H1 (cell line): ENCODE measurements at regions not wholly inside any gene's neighbourhood (a gene's known extent, or its start where the extent isn't known, plus 50 kb on each side); places are given as distances from the start of the nearest gene placed in this dataset.

ENCODE experiments used
- CTCF ChIA-PET: fragments of 300-600 bp; sonication (Branson Sonifier 250); formaldehyde crosslinking; loops from one replicate; lab custom pipeline; 2021; ENCODE audit not compliant: partially characterized antibody; lab: Charles Lee
- POLR2A ChIA-PET: fragments of 300-600 bp; sonication (Branson Sonifier 250); formaldehyde crosslinking; loops from one replicate; lab custom pipeline; 2021; ENCODE audit warnings: inconsistent platforms; ENCODE audit not compliant: partially characterized antibody; lab: Charles Lee
- DNase-seq, 2 experiments: peaks; one replicate each; pipeline versions ENCODE4 v3.0.0 to v3.0.0-alpha.2; 2010 to 2022; ENCODE audit warnings: low spot score in 2 of 2, low read depth in 1 of 2, mixed read lengths in 1 of 2
- FAIRE-seq: peaks from 2 replicates; lab custom pipeline; 2011; peaks lifted over from hg19 to GRCh38; lab: Jason Lieb, UNC
- H2AFZ ChIP-seq: 2 replicates; pipeline ENCODE4 v1.8.1; 2012; ENCODE audit warnings: low read length, inconsistent platforms
- H2AK5ac ChIP-seq: 2 replicates; pipeline ENCODE4 v1.6.1; 2013; ENCODE audit warnings: low read depth, low read length
- H2BK120ac ChIP-seq: replicated peaks from 2 replicates; pipeline ENCODE3; 2013; ENCODE audit warnings: low read depth, low read length, inconsistent platforms
- H2BK12ac ChIP-seq: 2 replicates; pipeline ENCODE4 v1.6.1; 2013; ENCODE audit warnings: low read depth, low read length
- H2BK15ac ChIP-seq: 2 replicates; pipeline ENCODE4 v1.6.1; 2013; ENCODE audit warnings: low read length
- H2BK20ac ChIP-seq: 2 replicates; pipeline ENCODE4 v1.6.1; 2013; ENCODE audit warnings: low read length
- H2BK5ac ChIP-seq: 2 replicates; pipeline ENCODE4 v1.6.1; 2013; ENCODE audit warnings: low read depth, low read length
- H3K14ac ChIP-seq: 2 replicates; pipeline ENCODE4 v1.6.1; 2013; ENCODE audit warnings: inconsistent platforms; ENCODE audit not compliant: insufficient read length
- H3K18ac ChIP-seq: 2 replicates; pipeline ENCODE4 v1.6.1; 2013; ENCODE audit warnings: low read length; ENCODE audit errors: extremely low read depth
- H3K23ac ChIP-seq: 2 replicates; pipeline ENCODE4 v1.6.1; 2013; ENCODE audit warnings: inconsistent platforms; ENCODE audit not compliant: insufficient read length
- H3K23me2 ChIP-seq: 2 replicates; pipeline ENCODE4 v1.6.1; 2013; ENCODE audit warnings: low read depth, low read length
- H3K27ac ChIP-seq: 2 replicates; pipeline ENCODE4 v1.6.1; 2011; ENCODE audit warnings: low read depth, low read length, inconsistent platforms
- H3K27me3 ChIP-seq, 4 experiments: replicated peaks in 1 of 4; 1 replicate in 1 of 4; 2 replicates in 3 of 4; pipeline versions ENCODE4 v1.6.1 to v1.8.1; 2011 to 2013; ENCODE audit warnings: low read length in 3 of 4, mild to moderate bottlenecking in 3 of 4, inconsistent platforms in 2 of 4, mixed read lengths in 2 of 4, moderate library complexity in 1 of 4; ENCODE audit not compliant: control insufficient read depth in 3 of 4, insufficient read depth in 3 of 4; ENCODE audit errors: extremely low read depth in 1 of 4
- H3K36me3 ChIP-seq, 4 experiments: 2 replicates each; pipeline versions ENCODE4 v1.6.1 to v1.8.1; 2011 to 2013; ENCODE audit warnings: mild to moderate bottlenecking in 4 of 4, low read length in 3 of 4, moderate library complexity in 2 of 4, control low read depth in 1 of 4, inconsistent platforms in 1 of 4; ENCODE audit not compliant: insufficient read depth in 4 of 4, control insufficient read depth in 2 of 4
- H3K4ac ChIP-seq: replicated peaks from 2 replicates; pipeline ENCODE3; 2013; ENCODE audit warnings: low read length, low read depth, mixed read lengths, inconsistent platforms; ENCODE audit not compliant: insufficient read length
- H3K4me1 ChIP-seq, 4 experiments: replicated peaks in 1 of 4; 1 replicate in 1 of 4; 2 replicates in 3 of 4; pipeline versions ENCODE4 v1.6.1 to v1.8.1; 2011 to 2013; ENCODE audit warnings: low read length in 3 of 4, inconsistent platforms in 2 of 4, mixed read lengths in 1 of 4; ENCODE audit not compliant: insufficient read depth in 4 of 4, control insufficient read depth in 3 of 4
- H3K4me2 ChIP-seq, 2 experiments: 2 replicates each; pipeline versions ENCODE4 v1.6.1 to v1.8.1; 2011 to 2013; ENCODE audit warnings: low read depth in 2 of 2, low read length in 2 of 2, control low read depth in 1 of 2, inconsistent platforms in 1 of 2, mild to moderate bottlenecking in 1 of 2; ENCODE audit not compliant: insufficient read depth in 1 of 2
- H3K4me3 ChIP-seq, 4 experiments: fragments of 200-600, 300-600 bp in 1 of 4; sonication (generic), shearing (Covaris generic), sonication (Bioruptor Twin) in 1 of 4; 2 replicates each; pipeline versions ENCODE4 v1.5.1 to v1.8.1; 2011 to 2016; ENCODE audit warnings: low read length in 4 of 4, low read depth in 3 of 4, control low read depth in 2 of 4, inconsistent platforms in 2 of 4, mild to moderate bottlenecking in 2 of 4, mixed read lengths in 1 of 4, moderate library complexity in 1 of 4; ENCODE audit not compliant: insufficient read depth in 2 of 4; ENCODE audit errors: extremely low read depth in 1 of 4
- H3K56ac ChIP-seq: replicated peaks from 2 replicates; pipeline ENCODE3; 2013; ENCODE audit warnings: low read depth, mild to moderate bottlenecking, mixed read lengths, low read length, inconsistent platforms; ENCODE audit not compliant: insufficient read length
- H3K79me1 ChIP-seq: 2 replicates; pipeline ENCODE4 v1.6.1; 2013; ENCODE audit warnings: low read depth, low read length, control low read depth
- H3K79me2 ChIP-seq, 2 experiments: 2 replicates each; pipeline versions ENCODE4 v1.6.1 to v1.8.1; 2012 to 2013; ENCODE audit warnings: low read length in 2 of 2, mild to moderate bottlenecking in 2 of 2, inconsistent platforms in 1 of 2; ENCODE audit not compliant: insufficient read depth in 2 of 2, control insufficient read depth in 1 of 2
- H3K9ac ChIP-seq, 4 experiments: replicated peaks in 1 of 4; 1 replicate in 1 of 4; 2 replicates in 3 of 4; pipeline versions ENCODE4 v1.6.1 to v1.8.1; 2011 to 2013; ENCODE audit warnings: low read depth in 3 of 4, low read length in 3 of 4, control low read depth in 2 of 4, mild to moderate bottlenecking in 2 of 4, moderate library complexity in 2 of 4, inconsistent platforms in 1 of 4; ENCODE audit errors: extremely low read depth in 1 of 4
- H3K9me3 ChIP-seq, 2 experiments: 2 replicates each; pipeline versions ENCODE4 v1.6.1 to v1.8.1; 2012 to 2013; ENCODE audit warnings: mild to moderate bottlenecking in 2 of 2, moderate library complexity in 2 of 2, control low read depth in 1 of 2, inconsistent platforms in 1 of 2, low read depth in 1 of 2, low read length in 1 of 2, mixed read lengths in 1 of 2; ENCODE audit not compliant: insufficient read depth in 2 of 2
- H4K20me1 ChIP-seq, 2 experiments: replicated peaks in 1 of 2; 2 replicates each; pipeline versions ENCODE3 to v1.8.1; 2011 to 2013; ENCODE audit warnings: inconsistent platforms in 2 of 2, low read length in 2 of 2, mild to moderate bottlenecking in 1 of 2; ENCODE audit not compliant: insufficient read depth in 2 of 2, control insufficient read depth in 1 of 2
- H4K5ac ChIP-seq: 2 replicates; pipeline ENCODE4 v1.6.1; 2013; ENCODE audit warnings: low read length, low read depth, mixed read lengths, inconsistent platforms; ENCODE audit not compliant: insufficient read length
- H4K8ac ChIP-seq: 2 replicates; pipeline ENCODE4 v1.8.0; 2013; ENCODE audit warnings: mild to moderate bottlenecking, moderate library complexity, low read length, inconsistent platforms; ENCODE audit not compliant: insufficient read depth; ENCODE audit errors: extremely low read depth
- H4K91ac ChIP-seq: replicated peaks from 2 replicates; pipeline ENCODE3; 2013; ENCODE audit warnings: low read length, mixed read lengths, inconsistent platforms; ENCODE audit not compliant: insufficient read length
- CHD1 ChIP-seq: IDR thresholded peaks from 2 replicates; pipeline ENCODE4 v1.6.1; 2012; ENCODE audit warnings: low read depth, low read length, improper control_type of control experiment
- E2F6 ChIP-seq: IDR thresholded peaks from 2 replicates; pipeline ENCODE4 v1.6.1; 2012; ENCODE audit warnings: inconsistent platforms
- HDAC6 ChIP-seq: IDR thresholded peaks from one replicate; pipeline ENCODE4 v1.7.1; 2012; ENCODE audit warnings: low read depth, mild to moderate bottlenecking, inconsistent platforms, low read length, moderate library complexity
- SRF ChIP-seq: IDR thresholded peaks from 2 replicates; pipeline ENCODE4 v1.6.1; 2011; ENCODE audit warnings: mild to moderate bottlenecking, low read depth, low read length, moderate library complexity
- TAF1 ChIP-seq: IDR thresholded peaks from 2 replicates; pipeline ENCODE4 v1.6.1; 2011; ENCODE audit warnings: mild to moderate bottlenecking, low read depth, low read length
- WGBS, 2 experiments: shearing (Covaris generic) in 1 of 2; methylation state at CpG; one replicate each; pipeline versions ENCODE4 v1.1.6 to v1.1.7; 2013 to 2015; ENCODE audit warnings: low lambda C conversion rate in 2 of 2, mixed read lengths in 2 of 2, inconsistent platforms in 1 of 2, low coverage in 1 of 2, missing lambda C conversion rate in 1 of 2; ENCODE audit not compliant: insufficient replicate concordance in 2 of 2, insufficient coverage in 1 of 2, insufficient read length in 1 of 2; ENCODE audit errors: extremely low coverage in 1 of 2, missing lambda C conversion rate in 1 of 2; 5-methylcytosine and 5-hydroxymethylcytosine counted together
- TF ChIP-seq, protein P1 (sequence below): IDR thresholded peaks from 2 replicates; pipeline ENCODE4 v1.6.1; 2012; ENCODE audit warnings: inconsistent platforms
- TF ChIP-seq, protein P2 (sequence below): IDR thresholded peaks from 2 replicates; pipeline ENCODE4 v1.6.1; 2012; ENCODE audit warnings: low read length, inconsistent platforms

DNA sequence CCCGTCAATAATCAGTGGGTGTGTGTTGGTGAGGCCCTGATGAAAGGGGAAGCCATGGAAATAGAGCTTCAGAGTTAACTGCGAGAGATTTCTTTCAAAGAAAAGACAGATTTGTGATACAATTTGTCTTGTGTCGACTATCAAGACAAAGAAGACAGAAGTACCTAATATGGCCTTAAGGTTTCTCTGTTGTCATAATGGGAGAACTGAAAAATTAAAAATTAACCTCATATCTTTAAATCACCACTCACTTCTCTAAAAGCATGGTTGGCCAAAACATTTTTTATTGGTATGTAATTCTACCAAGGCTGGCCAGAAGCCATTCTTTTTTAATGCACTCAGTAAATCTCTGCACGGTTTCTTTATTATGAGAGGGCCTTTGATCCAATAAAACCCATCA is 282.9 kb upstream of the WWC1 start:
- Histone ChIP-seq H3K14ac (no peak overlapping the region), H3K23ac (no peak overlapping the region), H3K36me3 (no peaks in the 10 kb centered on the region), H2BK120ac (no peak overlapping the region), H4K20me1 (no peaks in the 10 kb centered on the region), H3K79me1 (no peaks in the 10 kb centered on the region), H2BK15ac (no peak overlapping the region), H4K5ac (no peak overlapping the region), H3K56ac (no peak overlapping the region), H3K27me3 (no peaks in the 10 kb centered on the region), H4K8ac (no peak overlapping the region), H3K4me1 (no peaks in the 10 kb centered on the region), H3K79me2 (no peaks in the 10 kb centered on the region), H4K91ac (no peak overlapping the region), H3K4me2 (no peak overlapping the region), H3K9ac (no peak overlapping the region), H2BK20ac (no peak overlapping the region), H2AK5ac (no peak overlapping the region), H2AFZ (no peak overlapping the region), H3K9me3 (no peaks in the 10 kb centered on the region), H3K27ac (no peak overlapping the region), H3K4me3 (no peak overlapping the region), H3K4ac (no peak overlapping the region), H2BK5ac (no peak overlapping the region), H3K18ac (no peak overlapping the region), H2BK12ac (no peak overlapping the region), H3K23me2 (no peaks in the 10 kb centered on the region; the same call in 1 of the 2 replicates)
- DNase-seq = no peak
- WGBS, 2 experiments = 93% methylated on average over 4 of the region's 4 CpGs; no CpG with 5 or more reads in 1 of the 2 experiments
- no peak for FAIRE-seq
- POLR2A ChIA-PET = no interaction called here
- CTCF ChIA-PET = interaction anchor here (0.9 to 2.3 kb wide), 2 partner anchors 10 to 39 kb away, joined by 3 to 6 read pairs; no protein-coding TSS in a partner anchor
- TF ChIP-seq, protein P1, sequence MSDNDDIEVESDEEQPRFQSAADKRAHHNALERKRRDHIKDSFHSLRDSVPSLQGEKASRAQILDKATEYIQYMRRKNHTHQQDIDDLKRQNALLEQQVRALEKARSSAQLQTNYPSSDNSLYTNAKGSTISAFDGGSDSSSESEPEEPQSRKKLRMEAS = no peak
- TF ChIP-seq, protein P2, sequence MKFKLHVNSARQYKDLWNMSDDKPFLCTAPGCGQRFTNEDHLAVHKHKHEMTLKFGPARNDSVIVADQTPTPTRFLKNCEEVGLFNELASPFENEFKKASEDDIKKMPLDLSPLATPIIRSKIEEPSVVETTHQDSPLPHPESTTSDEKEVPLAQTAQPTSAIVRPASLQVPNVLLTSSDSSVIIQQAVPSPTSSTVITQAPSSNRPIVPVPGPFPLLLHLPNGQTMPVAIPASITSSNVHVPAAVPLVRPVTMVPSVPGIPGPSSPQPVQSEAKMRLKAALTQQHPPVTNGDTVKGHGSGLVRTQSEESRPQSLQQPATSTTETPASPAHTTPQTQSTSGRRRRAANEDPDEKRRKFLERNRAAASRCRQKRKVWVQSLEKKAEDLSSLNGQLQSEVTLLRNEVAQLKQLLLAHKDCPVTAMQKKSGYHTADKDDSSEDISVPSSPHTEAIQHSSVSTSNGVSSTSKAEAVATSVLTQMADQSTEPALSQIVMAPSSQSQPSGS = no peak
- TF ChIP-seq CHD1 (no peak), TAF1 (no peak), E2F6 (no peak), SRF (no peak), HDAC6 (no peak)
